ENCODE measurements at regions not wholly inside any gene's neighbourhood (a gene's known extent, or its start where the extent isn't known, plus 50 kb on each side); places are given as distances from the start of the nearest gene placed in this dataset.

DNA sequence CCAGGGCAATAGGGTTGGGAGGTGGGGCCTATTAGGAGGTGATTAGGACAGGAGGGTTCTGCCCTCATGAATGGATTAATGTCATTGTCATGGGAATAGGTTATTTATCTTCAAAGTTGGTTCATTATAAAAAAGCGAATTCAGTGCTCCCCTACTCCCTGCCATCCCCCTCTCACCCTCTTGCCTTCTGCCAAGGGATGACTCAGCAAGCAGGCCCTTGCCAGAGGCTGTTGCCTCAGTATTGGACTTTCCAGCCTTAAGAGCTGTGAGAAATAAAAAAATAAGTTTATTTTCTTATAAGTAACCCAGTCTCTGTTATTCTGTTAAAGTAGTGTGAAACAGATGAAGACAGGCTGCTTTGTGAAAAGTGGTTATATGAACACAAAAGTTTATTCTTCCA is 381.1 kb upstream of the ZFP64 start:
- no peak for DNase-seq (ENCODE audit: low spot score)

DNA sequence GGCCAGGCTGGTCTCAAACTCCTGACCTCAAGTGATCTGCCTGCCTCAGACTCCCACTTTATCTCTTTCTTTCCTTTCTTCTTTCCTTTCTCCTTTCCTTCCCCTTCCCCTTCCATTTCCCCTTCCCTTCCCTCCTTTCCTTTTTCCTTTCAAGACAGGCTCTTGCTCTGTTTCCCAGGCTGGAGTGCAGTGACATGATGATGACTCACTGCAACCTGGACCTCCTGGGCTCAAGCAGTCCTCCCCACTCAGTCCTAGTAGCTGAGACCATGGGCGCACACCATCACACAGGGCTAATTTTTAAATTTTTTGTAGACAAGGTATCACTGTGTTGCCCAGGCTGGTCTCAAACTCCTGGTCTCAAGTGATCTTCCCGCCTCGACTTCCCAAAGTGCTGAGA is 377.6 kb upstream of the ZFP64 start:
- no peak for DNase-seq (ENCODE audit: low spot score)

DNA sequence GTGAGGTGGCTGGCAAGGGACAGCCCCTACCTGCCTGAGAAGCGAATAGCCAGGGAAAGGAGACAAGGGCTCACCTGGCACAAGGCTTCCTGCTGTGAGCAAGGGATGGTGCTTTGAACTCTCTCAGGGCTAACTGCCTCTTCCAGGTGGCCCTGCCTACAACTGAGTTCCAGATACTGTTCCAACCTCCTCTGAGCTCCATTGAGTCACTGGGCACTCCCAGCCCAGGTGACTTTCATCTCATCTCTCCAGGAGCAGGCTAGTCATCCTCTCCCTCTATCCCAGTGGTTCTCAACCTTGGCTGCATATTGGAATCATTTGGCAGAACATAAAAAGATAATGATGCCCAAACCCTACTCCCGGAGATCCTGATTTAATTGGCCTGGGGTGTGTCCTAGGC is 374.0 kb upstream of the ZFP64 start:
- DNase-seq (ENCODE audit: low spot score): no peak

DNA sequence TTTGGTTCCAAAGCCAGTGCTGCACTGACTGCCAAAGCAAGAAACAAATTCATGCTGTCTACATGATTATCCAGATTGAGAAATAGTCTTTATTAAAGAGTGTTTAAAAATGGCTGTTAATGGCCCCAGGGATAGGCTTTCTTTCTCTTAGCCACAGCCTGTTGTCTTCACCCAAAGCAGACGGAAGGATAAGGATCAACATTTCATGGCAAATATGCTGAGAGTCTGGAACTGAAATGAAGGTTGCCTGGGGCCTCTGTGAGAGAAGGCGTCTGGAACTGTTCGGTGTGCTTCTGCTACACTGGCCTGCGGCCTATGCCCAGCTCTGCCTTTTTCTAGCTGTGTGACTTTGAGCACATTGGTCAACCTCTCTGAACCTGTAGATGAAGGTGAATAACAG is 373.0 kb upstream of the ZFP64 start:
- no peak for DNase-seq (ENCODE audit: low spot score)

DNA sequence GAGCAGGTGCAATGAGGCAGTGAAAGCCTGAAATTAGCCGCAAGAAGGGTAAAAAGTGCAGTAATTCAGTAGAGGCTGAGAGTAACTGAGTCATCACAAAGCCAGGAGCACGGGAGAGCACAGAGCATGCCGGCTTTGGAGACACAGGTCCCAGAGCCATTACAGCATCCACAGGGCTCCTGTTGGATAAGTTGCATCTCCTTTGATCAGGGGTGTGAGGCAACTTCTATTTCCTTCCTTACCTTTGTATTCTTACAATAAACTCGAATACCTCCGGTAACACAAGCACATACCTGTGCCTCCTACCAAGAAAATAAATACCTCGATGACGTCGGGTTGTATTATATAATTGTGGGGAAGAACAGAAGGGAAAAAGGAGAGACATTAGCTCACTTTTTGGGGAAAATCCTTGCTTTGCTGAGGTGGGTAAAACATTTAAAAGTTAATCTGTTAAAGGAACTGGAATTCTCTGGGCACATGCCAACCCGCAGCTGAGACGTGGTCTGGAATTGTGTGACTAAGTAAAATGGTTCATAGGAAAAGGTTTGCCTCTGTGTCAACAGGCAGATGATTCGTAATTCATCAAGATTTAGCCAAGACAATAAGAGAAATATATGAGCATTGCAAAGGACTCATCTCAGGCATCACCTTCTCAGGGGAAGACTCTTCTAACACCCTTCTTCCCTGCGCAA is 360.7 kb upstream of the ZFP64 start:
- no peak for DNase-seq (ENCODE audit: low spot score)

DNA sequence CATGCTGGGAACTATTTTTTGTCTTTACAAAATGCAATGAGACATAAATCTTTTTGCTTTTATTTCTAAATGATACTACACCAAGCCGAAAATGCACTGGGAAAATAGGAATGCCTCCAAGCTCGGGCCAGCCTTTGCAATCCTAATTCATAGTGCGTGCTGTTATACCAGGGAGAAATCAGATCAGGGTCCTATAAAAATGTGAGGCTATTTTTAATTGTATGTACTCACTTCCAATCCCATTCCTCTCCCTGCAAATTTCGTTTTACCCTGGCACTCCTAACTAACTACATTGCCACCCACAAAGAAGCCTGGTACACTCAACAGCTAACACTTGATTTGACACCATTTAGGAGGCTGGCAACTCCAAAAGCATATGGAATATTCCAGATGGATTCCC is 350.6 kb upstream of the ZFP64 start:
- DNase-seq (ENCODE audit: low spot score): no peak

DNA sequence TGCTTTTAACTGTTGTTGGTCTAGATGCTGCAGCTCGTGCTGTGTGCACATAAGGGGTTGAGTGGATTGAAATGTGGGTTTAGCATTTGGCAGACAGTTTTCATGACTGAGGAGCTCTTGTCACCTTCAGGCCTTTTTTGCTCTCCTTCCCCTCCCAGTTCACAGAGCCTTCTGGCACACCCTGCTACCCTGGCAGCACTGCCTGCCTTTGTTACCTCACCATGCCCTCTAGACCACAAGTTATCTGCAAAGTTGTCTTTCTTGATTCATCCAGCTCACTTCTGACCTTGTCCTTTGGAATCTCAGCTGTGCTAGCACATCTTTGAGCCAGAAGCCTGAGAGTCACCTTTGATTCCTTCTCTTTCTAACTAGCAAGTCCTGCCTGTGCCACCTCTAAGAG is 348.9 kb upstream of the ZFP64 start:
- no peak for DNase-seq (ENCODE audit: low spot score)

DNA sequence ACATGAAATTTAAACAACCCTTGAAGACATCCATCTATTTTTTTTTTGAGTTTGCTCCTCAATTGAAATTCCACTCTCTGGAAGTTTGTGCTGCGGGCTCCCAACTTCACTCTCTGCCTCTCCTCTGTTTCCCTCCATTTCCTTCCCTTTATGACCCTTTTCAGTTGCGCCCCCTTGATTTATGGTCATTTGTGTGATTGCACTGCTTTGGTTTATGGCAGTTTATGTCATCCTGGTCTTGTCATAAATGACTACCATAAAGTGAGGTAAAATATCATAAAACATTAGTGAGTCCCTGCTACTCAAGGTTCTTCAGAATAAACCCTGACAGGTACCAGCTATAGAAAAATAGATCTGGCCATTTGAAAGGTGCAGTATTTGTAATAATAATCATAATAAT is 348.3 kb upstream of the ZFP64 start:
- DNase-seq (ENCODE audit: low spot score): no peak

DNA sequence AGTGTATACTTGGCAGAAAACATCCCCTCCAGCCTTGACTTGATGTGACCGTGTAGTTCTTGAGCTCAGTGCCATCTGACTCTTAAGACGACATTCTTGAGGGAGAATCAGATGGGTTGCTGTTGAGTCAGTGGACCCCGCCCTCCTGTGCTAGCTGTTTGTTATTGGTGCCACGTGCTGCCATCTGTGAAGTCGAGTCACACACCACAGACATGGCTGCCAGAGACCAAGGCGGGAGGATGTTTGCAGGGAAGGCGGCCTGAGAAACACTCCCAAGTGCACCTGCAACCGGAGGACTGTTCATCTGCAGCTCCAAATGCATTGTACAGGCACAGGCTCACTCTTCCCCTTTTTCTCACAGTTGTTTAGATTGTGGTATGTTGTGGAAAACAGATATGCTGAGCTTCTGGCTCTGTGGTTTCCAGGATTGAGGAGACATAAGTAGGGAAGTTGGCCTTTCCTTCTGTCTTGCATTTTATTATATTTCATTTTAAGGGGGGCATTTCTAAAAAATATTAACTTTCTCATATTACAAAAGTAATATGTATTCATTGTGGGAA is 345.3 kb upstream of the ZFP64 start:
- DNase-seq (ENCODE audit: low spot score): no peak

DNA sequence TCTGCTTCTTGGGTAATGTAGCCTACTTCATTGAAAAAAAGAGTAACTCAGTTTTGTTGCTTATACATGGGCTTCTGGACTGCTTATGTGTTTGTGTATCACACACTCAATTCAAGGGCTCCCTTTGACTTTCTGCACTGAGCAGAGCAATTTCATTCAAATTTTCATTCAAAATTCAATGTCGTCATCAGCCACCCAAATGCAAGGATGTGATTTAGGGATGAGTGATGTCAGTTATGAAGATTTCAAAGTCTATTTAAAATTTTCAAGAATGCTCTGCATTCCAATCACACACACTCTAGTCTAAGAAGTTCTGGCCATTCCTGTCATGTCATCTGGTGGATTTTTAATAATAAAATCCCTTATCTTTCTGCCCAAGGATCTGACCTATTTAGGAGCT is 344.5 kb upstream of the ZFP64 start:
- DNase-seq (ENCODE audit: low spot score): no peak

DNA sequence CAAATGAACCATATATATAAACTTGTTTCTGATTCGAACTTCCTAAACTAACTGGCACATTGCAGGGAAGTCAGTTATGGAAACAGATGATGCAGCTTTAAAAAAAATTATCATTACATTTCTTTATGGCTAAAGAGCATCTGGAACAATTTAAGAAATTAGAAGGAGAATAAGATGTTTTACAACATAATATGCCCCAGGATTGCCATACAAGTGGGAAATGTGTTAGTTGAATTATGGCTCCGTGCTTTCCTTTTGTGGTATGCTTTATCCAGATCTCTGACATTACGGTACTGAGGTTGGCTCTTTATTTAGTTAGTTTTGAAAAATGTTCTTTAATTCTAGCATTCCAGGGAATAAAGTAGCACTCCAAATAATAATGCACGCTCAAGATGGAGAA is 343.0 kb upstream of the ZFP64 start:
- no peak for DNase-seq (ENCODE audit: low spot score)

DNA sequence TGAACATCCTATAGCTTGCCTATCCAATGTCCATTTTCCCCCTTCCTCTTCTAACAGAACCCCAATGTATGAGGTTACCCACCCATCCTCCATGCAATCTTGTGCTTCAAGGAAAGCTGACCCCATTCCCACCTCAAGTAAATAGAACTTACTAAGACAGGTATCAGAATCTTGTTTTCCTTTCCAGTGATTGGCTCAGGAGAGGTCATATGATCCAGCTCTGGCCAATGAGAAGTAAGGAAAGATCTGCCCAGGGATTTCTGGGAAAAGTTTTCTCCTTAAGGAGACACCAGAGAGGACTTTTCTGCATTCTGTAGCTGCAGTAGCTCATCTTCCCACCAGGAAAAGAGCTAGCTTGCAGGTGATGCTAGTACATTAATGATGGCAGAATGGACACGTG is 341.8 kb upstream of the ZFP64 start:
- no peak for DNase-seq (ENCODE audit: low spot score)

DNA sequence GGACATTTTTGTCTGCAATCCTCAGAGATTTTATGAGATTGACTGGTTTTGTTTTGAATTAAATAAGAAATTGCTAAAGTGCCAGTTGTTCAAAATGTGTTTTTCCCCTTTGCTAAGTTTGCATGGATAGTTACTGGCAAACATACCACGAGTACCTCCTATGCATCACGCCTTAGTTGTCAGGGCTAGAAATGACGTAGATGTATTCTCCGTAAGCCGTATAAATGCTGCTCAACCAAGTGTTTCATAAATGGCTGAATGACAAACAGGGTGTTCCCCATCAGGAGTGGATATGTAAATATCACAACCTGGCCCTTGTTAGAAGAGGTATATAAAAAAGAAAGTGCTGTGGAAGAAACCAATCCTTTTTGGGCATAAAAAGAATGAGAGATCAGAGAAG is 341.1 kb upstream of the ZFP64 start:
- no peak for DNase-seq (ENCODE audit: low spot score)

DNA sequence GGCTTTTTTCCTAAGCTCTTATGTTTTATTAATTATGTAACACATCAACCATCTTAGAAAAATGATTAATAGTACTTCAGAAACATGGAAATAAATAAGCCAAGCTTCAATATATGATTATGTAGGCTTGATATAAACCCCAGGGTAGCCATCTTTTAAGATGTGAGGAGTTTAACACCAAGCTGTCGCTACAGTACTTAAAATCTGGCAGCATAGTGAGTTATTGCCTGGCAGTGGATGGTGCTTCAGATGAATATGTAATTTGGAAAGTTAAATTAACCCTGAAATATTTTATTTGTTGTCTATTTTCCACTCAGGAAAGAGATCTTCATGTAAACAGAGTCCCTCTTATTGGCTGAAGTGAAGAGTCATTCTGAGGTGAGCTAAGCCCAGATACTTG is 339.0 kb upstream of the ZFP64 start:
- DNase-seq (ENCODE audit: low spot score): no peak

DNA sequence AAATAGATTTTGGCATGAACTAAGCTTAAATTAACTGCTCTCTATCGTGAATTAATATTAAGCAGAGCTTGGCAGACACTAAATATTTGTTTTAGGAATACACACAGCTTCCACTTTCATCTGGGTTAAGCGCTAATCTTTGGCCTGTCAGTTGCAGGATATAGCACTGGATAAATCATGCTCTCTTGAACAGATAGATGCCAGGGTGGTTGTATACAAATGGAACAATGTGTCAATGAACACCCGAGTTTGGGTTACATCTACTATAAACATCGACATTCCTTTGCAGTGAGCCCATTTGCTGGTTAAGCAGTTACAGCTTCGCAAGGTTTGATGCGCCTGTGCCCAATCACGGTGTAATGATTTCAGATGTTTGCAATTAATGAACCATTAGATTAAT is 338.2 kb upstream of the ZFP64 start:
- no peak for DNase-seq (ENCODE audit: low spot score)

DNA sequence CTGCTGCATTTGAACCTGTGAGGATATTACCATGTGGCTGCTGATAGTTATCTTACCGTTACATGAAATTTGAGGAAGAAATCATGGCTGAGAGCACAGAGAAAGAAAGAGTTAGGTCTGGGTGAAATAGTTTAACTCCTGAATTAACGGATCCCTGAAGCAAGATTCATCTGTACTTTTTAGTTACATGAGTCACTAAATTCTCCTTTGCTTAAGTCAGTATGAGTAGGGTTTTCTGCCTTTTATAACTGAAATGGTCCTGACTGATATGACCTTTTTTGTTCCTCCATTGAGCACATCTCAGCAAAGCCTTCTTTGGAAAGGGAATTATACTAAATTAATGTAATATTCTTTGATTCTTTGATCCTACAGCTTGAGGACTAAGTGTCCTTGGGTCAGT is 333.3 kb upstream of the ZFP64 start:
- no peak for DNase-seq (ENCODE audit: low spot score)

DNA sequence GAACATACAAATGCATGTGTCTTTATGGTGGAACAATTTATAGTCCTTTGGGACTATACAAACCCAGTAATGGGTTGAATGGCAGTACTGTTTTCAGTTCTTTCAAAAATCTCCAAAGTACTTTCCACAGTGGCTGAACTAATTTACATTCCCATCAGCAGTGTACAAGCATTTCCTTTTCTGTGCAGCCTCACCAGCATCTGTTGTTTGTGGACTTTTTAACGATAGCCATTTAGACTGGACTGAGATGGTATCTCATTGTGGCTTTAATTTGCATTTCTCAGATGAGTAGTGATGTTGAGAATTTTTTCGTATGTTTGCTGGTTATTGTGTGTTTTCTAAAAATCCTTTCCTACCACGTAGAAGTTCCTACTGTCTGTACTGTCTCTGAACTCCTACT is 327.2 kb upstream of the ZFP64 start:
- no peak for DNase-seq (ENCODE audit: low spot score)

DNA sequence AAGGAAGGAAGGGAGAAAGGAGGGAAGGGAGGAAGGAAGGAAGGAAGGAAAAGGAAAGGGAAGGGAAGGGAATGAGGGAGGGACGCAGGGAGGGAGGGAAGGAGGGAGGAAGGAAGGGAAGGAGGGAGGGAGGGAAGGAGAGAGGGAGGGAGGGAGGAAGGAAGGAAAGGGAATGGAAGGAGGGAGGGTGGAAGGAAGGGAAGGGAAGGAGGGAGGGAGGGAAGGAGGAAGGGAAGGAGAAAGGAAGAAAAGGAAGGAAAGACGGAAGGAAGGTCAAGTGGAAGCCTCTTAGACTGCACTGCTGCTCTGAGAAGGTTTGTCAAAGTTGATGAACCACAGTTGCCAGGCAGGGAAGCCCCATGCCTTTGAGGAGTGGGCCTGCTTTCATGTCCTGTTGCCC is 324.3 kb upstream of the ZFP64 start:
- DNase-seq (ENCODE audit: low spot score): no peak

DNA sequence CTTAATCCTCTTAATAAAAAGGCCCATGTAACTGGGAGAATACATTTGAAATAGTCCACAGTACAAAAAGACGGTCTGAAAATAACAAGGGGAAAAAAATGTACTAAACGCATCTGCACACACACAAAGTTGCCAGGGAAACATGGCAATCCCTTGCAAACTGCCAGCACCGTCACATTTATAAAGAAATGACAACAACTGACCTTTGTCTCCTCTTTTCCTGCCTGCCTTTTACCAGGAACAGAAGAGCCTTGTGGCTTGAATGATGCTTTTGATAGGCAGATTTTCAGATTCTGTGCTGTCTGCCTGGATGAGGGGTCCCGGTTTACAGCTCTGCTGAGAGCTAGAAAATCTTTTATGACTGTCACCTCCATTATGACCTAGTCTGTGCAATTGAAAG is 308.6 kb upstream of the ZFP64 start:
- no peak for DNase-seq (ENCODE audit: low spot score)

DNA sequence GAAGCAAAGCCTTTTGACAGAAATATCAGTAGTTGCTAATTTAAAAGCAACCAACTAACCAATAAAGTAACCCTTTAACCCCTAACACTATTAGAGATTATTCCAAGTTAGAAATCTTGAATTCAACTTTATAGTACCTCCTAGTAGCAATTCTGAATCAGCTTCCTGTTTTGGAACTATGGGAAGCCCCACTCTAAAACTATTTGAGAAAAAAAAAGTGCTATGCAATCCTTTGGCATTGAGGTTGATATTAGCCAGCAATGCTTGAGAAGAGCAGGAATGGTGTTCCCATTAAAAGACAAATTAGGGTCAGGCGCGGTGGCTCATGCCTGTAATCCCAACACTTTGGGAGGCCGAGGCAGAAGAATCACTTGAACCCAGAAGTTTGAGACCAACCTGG is 306.2 kb upstream of the ZFP64 start:
- no peak for DNase-seq (ENCODE audit: low spot score)

DNA sequence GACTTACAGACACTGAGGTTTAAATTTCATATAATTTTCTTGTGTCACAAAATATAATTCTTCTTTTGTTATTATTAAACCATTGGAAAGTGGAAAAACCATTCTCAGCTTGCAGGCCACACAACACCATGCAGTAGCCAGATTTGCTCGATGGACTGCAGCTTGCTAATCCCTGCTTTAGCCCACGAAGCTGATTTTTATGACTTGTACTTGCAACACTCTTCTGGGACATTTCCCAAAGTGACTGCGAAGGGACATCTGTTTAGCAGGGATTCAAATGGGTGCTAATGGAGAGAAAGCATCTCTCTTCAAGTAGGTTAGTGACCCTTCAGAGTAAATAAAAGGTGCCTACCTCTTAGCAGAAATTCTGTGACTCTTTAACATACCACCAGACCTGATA is 304.6 kb upstream of the ZFP64 start:
- DNase-seq (ENCODE audit: low spot score): no peak

DNA sequence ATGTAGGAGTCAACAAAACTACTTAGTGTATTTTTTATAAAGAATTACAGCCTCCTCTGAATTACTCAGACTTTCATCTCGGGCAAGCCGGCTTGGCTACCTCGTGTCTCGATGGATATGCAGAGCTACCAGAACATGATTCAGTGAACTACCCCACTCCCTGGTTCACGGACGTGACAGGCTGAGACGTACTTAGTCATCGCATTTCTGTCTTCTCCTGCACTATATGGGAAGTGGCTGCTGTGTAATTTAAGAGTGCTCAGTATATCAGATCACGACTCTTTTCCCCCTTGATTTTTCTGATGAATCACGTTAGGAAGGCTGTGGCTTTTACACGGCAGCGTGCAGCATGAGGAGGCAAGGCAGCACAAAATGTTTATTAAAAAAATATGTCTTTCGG is 302.7 kb upstream of the ZFP64 start:
- DNase-seq (ENCODE audit: low spot score): no peak

DNA sequence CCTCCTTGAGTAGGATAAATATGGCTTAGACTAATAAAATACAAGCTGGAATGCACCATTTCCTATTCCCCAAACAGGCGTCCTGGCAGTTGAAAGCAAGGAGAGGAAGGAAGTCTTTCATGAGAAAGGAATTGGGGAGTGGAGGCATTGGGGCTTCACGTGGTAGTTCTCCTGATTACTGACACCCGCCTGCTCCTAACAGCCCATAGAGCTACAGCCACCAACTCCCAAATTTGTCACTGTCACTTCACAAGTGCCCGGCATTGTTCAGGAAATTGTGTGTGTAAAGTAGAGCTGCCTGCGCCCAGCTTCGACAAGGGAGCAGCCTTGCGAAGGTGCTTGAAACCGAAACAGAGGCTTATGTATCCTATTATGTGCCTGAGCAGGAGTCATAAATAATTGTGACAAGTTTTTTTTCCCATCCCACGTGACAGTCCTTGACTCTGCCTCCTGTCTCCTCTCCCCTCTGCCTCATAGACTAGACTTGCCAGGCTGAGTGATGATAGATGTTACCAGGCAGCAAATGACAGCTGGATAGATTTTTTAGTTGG is 301.7 kb upstream of the ZFP64 start:
- no peak for DNase-seq (ENCODE audit: low spot score)

DNA sequence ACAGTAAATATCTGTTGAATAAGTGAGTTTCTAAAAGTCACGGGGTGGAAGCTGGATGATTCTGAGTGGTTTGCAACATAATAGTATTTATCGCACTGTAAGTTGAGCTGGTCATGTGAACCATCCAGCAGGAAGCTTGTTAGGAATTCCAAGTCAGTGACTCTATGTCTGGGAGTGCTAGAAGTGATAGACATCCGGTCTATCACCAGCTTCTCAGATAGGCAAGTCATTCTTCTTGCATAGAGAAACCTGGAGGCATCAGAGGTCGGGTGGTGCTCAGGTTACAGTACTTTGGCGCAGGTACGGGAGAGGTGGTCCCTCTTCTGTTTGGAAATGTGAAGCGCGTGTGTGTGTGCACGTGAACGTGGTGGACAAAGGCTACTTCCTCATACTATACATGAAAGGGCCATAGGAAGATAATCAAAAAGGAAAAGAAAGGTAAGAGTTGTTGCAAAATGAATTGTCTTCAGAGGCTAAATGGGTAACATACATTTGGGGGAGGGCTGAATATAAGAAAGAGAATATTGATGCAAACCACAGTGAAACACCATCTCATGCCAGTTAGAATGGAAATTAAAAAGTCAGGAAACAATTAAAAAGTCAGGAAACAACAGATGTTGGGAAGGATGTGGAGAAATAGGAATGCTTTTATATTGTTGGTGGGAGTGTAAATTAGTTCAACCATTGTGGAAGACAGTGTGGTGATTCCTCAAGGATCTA is 299.3 kb upstream of the ZFP64 start:
- no peak for DNase-seq (ENCODE audit: low spot score)

All from ecto neural progenitor cell (in vitro differentiated cells).